ENCODE measurements at regions not wholly inside any gene's neighbourhood (a gene's known extent, or its start where the extent isn't known, plus 50 kb on each side); places are given as distances from the start of the nearest gene placed in this dataset.

- TF ChIP-seq CTCF (IDR thresholded peaks at IDR 0.05; ENCODE audit: low read length) (no peak), EZH2 (IDR thresholded peaks at IDR 0.05; ENCODE audit: borderline replicate concordance, low read length) (no peak)
These were observed 94.2 kb upstream of the CDH20 start for GRCh38 chr18:61239051-61239450.

Data from OCI-LY1 (cell line).